Cardiac fibroblast (primary cell): ENCODE measurements at regions not wholly inside any gene's neighbourhood (a gene's known extent, or its start where the extent isn't known, plus 50 kb on each side); places are given as distances from the start of the nearest gene placed in this dataset.

Experiments
- DNase-seq, 2 donors: peaks; one replicate each; pipeline versions ENCODE4 v3.0.0 to v3.0.0-alpha.2; 2010; ENCODE audit warnings: low read depth in 2 of 2
- H3K4me3 ChIP-seq, 2 donors: replicated peaks in 1 of 2; 1 replicate in 1 of 2; 2 replicates in 1 of 2; pipeline ENCODE4 v1.5.1; 2011; ENCODE audit warnings: low read depth in 2 of 2, low read length in 2 of 2, mild to moderate bottlenecking in 2 of 2, moderate library complexity in 1 of 2
- CTCF ChIP-seq: IDR thresholded peaks from one replicate; pipeline ENCODE4 v1.5.1; 2011; ENCODE audit warnings: low read depth, mild to moderate bottlenecking, low read length, inconsistent platforms

DNA sequence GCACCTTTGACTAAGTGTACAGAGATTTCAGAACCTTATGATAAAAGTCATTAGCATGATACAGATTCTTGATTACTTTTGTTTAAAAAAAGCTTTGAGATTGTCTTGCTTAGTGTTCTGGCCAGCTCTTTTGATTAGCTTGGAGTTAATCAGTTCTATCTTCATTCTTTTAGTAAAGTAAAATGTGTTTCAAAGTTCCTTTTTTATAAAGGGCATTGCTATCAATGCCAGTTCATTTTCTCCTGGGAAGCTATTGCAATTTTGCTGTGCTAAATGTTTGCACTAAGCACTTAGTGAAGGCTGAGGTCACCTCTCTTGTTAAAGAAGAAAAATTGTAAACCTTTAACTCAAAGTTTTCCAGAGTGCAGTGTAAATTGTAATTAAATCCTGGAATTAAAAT is 946.7 kb upstream of the TMPRSS15 start:
- no peak for TF ChIP-seq CTCF
- no peak for DNase-seq
- no peak overlapping the region for H3K4me3 ChIP-seq

DNA sequence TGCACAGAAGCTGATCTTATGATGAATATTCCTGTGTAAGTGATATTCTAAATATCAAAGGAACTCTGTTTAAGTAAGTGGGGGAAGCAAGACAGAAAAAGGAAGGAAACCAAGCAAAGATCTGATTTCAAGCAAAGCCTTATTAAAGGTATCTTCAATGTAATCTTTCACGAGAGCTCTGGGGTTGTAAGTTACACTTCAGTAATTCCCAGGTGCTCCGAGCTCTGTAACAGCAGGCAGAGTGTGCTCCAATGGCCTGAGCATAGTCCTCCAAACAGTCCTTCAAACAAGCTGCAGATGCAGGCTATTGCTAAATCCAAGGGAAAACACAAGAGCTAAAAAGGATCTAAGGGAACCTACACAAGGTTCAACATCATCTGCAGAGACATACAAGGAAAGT is 949.7 kb upstream of the TMPRSS15 start:
- no peak for DNase-seq
- H3K4me3 ChIP-seq, result no peak overlapping the region
- TF ChIP-seq CTCF, result no peak

DNA sequence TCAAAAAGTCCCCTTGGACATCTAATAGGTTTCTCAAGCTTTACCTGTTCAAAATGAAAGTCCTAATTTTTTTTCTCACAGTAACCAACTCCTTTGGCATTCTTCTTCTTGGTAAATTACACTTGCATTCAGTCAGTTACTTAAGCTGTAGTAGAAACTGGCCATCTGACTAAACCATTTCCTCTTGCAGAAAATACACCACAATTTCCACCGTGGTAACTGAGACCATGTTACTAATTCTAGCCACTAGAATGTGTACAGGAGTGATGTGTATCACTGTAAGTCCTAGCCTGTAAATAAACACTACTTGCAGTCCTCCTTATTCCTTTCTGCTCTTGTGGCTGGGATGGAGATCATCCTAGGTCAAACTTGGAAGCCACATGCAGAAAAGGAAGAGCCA is 965.4 kb upstream of the TMPRSS15 start:
- no peak for TF ChIP-seq CTCF
- no peak overlapping the region for H3K4me3 ChIP-seq
- no peak for DNase-seq

- no peak for TF ChIP-seq CTCF
- no peak for DNase-seq
- H3K4me3 ChIP-seq, result no peak overlapping the region
Measured at GRCh38 chr21:19392390-19392789, 988.8 kb upstream of the TMPRSS15 start.

- no peak overlapping the region for H3K4me3 ChIP-seq
- TF ChIP-seq CTCF, result no peak
- DNase-seq, result no peak
Measured at GRCh38 chr21:19400223-19400770, 996.7 kb upstream of the TMPRSS15 start.

DNA sequence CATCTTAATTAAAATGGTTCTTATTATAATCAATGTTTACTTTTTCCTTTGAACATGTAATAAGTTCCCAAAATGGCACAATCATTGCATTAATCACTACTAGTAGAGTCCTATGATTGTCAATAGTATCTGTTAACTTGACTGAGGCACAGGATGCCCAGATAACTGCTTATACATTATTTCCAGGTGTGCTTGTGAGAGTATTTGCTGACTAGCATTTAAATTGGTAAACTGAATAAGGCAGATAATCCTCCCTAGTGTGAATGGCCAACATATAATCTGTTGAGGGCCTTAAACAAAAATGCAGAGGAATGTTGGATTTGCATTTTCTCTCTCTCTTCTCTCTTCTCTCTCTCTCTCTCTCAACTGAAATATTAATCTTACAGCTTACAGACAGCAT is 999.3 kb upstream of the TMPRSS15 start:
- no peak overlapping the region for H3K4me3 ChIP-seq
- DNase-seq, result no peak
- TF ChIP-seq CTCF, result no peak

- DNase-seq, result no peak
- no peak overlapping the region for H3K4me3 ChIP-seq
- TF ChIP-seq CTCF, result no peak
Measured at GRCh38 chr21:19405326-19405725, 1001.7 kb upstream of the TMPRSS15 start.
